ENCODE measurements at regions not wholly inside any gene's neighbourhood (a gene's known extent, or its start where the extent isn't known, plus 50 kb on each side); places are given as distances from the start of the nearest gene placed in this dataset.

DNA sequence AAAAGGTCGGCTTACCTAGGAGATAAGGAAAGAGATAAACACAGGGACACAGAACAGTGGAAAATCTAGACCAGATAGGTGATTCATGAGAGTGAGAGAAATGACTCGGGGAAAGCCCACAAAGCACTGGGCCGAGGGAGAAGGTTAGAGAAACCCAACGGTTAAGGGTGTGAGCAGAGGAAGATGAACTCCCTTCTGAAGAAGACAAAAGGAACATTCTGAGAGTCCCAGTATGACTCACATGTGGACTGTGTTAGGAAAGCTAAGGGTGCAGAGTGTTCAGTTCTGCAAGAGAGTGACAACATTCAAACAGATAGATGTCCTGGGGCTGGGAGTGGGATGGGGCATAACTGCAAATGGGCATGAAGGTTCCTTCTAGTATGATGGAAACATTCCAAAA, 83.0 kb downstream of the CNTN3 start:
- peak; percentile 37 for DNase-seq (ENCODE audit: low read depth)
- H3K4me3 ChIP-seq (ENCODE audit: low read length): no peak overlapping the region
- TF ChIP-seq, protein P1, sequence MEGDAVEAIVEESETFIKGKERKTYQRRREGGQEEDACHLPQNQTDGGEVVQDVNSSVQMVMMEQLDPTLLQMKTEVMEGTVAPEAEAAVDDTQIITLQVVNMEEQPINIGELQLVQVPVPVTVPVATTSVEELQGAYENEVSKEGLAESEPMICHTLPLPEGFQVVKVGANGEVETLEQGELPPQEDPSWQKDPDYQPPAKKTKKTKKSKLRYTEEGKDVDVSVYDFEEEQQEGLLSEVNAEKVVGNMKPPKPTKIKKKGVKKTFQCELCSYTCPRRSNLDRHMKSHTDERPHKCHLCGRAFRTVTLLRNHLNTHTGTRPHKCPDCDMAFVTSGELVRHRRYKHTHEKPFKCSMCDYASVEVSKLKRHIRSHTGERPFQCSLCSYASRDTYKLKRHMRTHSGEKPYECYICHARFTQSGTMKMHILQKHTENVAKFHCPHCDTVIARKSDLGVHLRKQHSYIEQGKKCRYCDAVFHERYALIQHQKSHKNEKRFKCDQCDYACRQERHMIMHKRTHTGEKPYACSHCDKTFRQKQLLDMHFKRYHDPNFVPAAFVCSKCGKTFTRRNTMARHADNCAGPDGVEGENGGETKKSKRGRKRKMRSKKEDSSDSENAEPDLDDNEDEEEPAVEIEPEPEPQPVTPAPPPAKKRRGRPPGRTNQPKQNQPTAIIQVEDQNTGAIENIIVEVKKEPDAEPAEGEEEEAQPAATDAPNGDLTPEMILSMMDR (conservative IDR thresholded peaks at IDR 0.05; ENCODE audit: low read length): no peak

DNA sequence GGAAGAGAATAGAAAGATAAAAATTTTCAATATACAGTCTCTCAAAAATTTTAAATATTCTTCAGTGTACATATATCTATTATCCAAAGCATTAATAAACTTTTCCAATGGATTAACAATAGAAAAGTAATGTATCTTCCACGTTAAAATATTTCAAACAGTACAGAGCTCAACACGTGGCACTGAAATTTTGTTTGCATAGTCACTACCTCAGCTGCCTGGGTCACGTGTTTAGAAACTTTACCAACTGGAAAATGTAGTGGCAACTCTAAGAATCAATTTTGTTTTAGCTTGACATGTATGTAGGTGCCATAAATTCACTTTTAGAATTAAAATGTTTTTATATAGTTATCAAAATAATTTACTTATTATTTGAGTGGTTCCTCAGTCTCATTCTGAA, 85.3 kb downstream of the CNTN3 start:
- no peak overlapping the region for H3K4me3 ChIP-seq (ENCODE audit: low read length)
- TF ChIP-seq, protein P1 (conservative IDR thresholded peaks at IDR 0.05; ENCODE audit: low read length): no peak
- DNase-seq (ENCODE audit: low read depth): no peak

DNA sequence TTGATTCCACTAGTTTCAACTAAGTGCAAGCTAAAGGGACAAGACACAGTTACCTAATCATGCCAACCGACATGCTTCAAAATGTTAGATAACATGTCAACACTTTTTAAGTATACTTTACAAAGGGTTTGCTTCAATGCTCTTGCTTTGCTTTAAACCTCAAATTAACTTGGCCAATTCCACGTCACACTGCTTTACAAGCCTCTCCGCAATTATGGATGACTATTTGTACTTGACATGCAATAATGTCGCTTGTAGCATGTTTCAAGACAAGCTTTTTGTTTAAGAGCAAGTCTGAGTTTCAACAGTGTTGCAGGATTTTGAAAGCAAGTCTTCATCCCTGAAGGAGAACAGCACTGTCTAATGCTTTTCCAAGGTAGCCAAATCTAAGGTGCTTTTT, 86.9 kb downstream of the CNTN3 start:
- TF ChIP-seq, protein P1 (conservative IDR thresholded peaks at IDR 0.05; ENCODE audit: low read length): no peak
- DNase-seq (ENCODE audit: low read depth): peak; percentile 51
- H3K4me3 ChIP-seq (ENCODE audit: low read length): no peak overlapping the region

DNA sequence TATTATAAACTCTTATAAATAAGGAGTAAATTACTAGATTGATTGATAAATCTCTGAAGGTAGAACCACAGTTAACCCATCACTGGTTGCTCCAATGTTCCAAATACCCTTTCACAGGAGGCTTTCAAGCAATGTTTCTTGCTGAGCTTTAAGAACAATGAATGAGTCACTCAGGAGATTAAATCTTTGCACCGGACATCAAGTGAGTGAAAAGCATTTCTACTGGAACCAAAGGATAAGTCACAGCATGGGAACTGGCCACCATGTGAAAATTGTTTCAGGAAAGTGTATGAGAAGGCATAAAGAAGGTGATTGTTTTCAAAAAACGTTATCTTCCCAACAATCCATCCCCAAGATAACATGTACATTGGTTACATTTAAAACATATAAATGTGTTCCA, 90.6 kb downstream of the CNTN3 start:
- TF ChIP-seq, protein P1 (conservative IDR thresholded peaks at IDR 0.05; ENCODE audit: low read length): no peak
- DNase-seq (ENCODE audit: low read depth): no peak
- H3K4me3 ChIP-seq (ENCODE audit: low read length): no peak overlapping the region

DNA sequence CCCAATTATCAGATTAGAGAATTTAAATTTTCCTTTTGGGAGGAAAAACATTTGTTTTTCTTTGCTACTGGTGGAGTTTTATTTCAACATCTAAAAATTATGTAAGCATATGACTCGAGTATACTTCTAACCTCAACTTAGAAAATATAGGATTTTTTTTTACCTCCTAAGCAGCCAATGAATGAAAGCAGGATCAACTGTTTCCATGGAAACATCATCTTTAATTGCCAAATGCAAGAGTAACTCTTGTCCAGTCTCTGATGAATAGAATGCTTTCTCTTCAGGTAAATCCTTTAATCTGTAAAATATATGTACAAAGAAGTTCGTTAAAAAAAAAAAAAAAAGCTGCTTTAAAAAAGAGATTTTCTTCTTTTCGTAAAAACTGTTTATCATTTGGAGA, 93.6 kb downstream of the CNTN3 start:
- no peak overlapping the region for H3K4me3 ChIP-seq (ENCODE audit: low read length)
- no peak for DNase-seq (ENCODE audit: low read depth)
- TF ChIP-seq, protein P1 (conservative IDR thresholded peaks at IDR 0.05; ENCODE audit: low read length): no peak

DNA sequence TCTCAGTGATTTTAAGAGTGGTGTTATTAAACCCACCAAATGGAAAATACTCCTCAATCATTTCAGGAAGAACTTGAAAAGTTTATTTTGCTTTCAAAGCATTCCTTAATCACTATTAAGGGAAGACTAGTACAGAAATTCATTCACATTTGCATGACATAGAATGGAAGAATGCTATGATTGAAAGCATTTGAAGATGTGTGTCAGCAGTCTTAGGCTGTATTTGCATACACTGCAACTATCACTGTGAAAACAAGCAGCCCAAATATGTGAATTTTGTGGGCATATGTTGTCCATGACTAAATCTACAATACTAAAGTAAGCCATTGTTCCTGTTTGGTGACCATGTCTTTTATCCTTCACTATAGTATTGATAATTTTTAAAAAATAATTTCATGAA, 95.8 kb downstream of the CNTN3 start:
- TF ChIP-seq, protein P1 (conservative IDR thresholded peaks at IDR 0.05; ENCODE audit: low read length): no peak
- no peak overlapping the region for H3K4me3 ChIP-seq (ENCODE audit: low read length)
- peak; percentile 27 for DNase-seq (ENCODE audit: low read depth)

DNA sequence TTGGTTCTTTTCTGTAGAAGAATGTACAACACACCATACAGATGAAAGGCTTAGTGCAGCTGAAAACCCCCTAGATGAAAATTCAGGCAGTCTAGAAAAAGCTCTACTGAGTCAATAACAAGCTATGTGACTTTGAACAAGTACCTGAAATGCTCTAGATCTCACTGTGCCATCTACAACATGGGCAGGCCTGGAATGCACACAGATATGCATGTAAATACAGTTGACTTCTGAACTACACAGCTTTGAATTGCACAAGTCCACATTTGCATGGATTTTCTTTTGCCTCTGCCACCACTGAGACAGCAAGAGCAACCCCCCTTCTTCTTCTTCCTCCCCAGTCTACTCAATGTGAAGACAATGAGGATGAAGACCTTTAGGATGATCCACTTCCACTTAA, 98.4 kb downstream of the CNTN3 start:
- TF ChIP-seq, protein P1 (conservative IDR thresholded peaks at IDR 0.05; ENCODE audit: low read length): no peak
- H3K4me3 ChIP-seq (ENCODE audit: low read length): no peak overlapping the region
- DNase-seq (ENCODE audit: low read depth): no peak
